Loucy (cell line): ENCODE measurements at regions not wholly inside any gene's neighbourhood (a gene's known extent, or its start where the extent isn't known, plus 50 kb on each side); places are given as distances from the start of the nearest gene placed in this dataset.

Source experiments
- H2AFZ ChIP-seq: fragments of 200-600 bp; sonication (generic); 2 replicates; pipeline ENCODE4 v1.6.0; 2016; ENCODE audit warnings: antibody characterized with exemption, mild to moderate bottlenecking, low read length, moderate library complexity
- H3F3A ChIP-seq: fragments of 200-600 bp; 2 replicates; pipeline ENCODE4 v1.6.0; 2016; ENCODE audit warnings: antibody characterized with exemption, low read depth, mild to moderate bottlenecking
- H3K27me3 ChIP-seq: fragments of 200-600 bp; sonication (generic); 2 replicates; pipeline ENCODE4 v1.6.1; 2014; ENCODE audit warnings: low read length, mild to moderate bottlenecking; ENCODE audit not compliant: insufficient read depth, poor library complexity, severe bottlenecking
- H3K36me3 ChIP-seq: fragments of 200-600 bp; sonication (generic); 2 replicates; pipeline ENCODE4 v1.6.1; 2016; ENCODE audit warnings: low read length; ENCODE audit not compliant: insufficient read depth
- H3K4me1 ChIP-seq: fragments of 200-600 bp; sonication (generic); 2 replicates; pipeline ENCODE4 v1.5.1; 2014; ENCODE audit warnings: low read length, mild to moderate bottlenecking; ENCODE audit not compliant: insufficient read depth, poor library complexity, severe bottlenecking
- H3K4me2 ChIP-seq: fragments of 200-600 bp; sonication (generic); 2 replicates; pipeline ENCODE4 v1.6.0; 2014; ENCODE audit warnings: antibody characterized with exemption, low read length, low read depth, mild to moderate bottlenecking; ENCODE audit not compliant: poor library complexity, severe bottlenecking
- H3K4me3 ChIP-seq: fragments of 200-600 bp; sonication (generic); 2 replicates; pipeline ENCODE4 v1.5.1; 2014; ENCODE audit warnings: low read length, mild to moderate bottlenecking, mixed read lengths; ENCODE audit not compliant: poor library complexity, severe bottlenecking
- H3K79me2 ChIP-seq: fragments of 200-600 bp; sonication (generic); 2 replicates; pipeline ENCODE4 v1.6.1; 2014; ENCODE audit warnings: low read length; ENCODE audit not compliant: insufficient read depth
- H3K9ac ChIP-seq: fragments of 200-600 bp; sonication (generic); 2 replicates; pipeline ENCODE4 v1.6.0; 2014; ENCODE audit warnings: mild to moderate bottlenecking, low read depth, low read length, moderate library complexity; ENCODE audit not compliant: poor library complexity, severe bottlenecking
- H3K9me2 ChIP-seq: fragments of 200-600 bp; sonication (generic); replicated peaks from 2 replicates; pipeline ENCODE4 v1.6.1; 2016; ENCODE audit warnings: low read depth, low read length, mixed read lengths
- H3K9me3 ChIP-seq: fragments of 200-600 bp; sonication (generic); 2 replicates; pipeline ENCODE4 v1.6.1; 2014; ENCODE audit warnings: mild to moderate bottlenecking, antibody characterized with exemption, low read length, low read depth; ENCODE audit not compliant: insufficient read depth
- H4K20me1 ChIP-seq: fragments of 200-600 bp; sonication (generic); 2 replicates; pipeline ENCODE4 v1.6.0; 2014; ENCODE audit warnings: antibody characterized with exemption, low read length, mild to moderate bottlenecking; ENCODE audit not compliant: insufficient read depth, poor library complexity, severe bottlenecking
- EZH2phosphoT487 ChIP-seq: fragments of 200-600 bp; IDR thresholded peaks from 2 replicates; pipeline ENCODE4 v1.6.1; 2018; ENCODE audit warnings: antibody characterized with exemption, mild to moderate bottlenecking, moderate library complexity, borderline replicate concordance
- TF ChIP-seq, protein P1 (sequence below): fragments of 200-600 bp; sonication (generic); conservative IDR thresholded peaks from 2 replicates; pipeline ENCODE4 v1.5.1; 2014; ENCODE audit warnings: mild to moderate bottlenecking, antibody characterized with exemption, low read length

DNA sequence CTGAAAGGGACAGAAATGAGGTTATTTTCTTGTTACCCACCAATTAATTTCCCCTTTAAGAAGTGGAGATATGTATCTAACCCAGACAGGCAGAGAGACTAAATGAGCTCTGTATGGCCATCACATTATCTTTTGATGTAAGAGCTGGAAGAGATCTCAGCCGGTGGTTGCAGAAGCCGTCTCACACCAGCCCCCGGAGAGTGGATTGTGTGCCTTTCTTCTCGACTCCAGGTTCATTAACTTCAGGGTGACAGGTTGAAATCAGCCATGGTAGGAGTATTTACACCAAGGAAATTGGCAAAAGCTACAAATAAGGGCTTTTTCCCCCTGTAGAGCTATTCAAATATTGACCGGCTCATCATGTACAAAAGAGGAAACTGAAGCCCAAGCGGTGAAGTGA lies 580.3 kb upstream of the CADM1 start:
- Histone ChIP-seq H3K4me1 (no peaks in the 10 kb centered on the region), H4K20me1 (no peaks in the 10 kb centered on the region), H3K79me2 (no peaks in the 10 kb centered on the region)

DNA sequence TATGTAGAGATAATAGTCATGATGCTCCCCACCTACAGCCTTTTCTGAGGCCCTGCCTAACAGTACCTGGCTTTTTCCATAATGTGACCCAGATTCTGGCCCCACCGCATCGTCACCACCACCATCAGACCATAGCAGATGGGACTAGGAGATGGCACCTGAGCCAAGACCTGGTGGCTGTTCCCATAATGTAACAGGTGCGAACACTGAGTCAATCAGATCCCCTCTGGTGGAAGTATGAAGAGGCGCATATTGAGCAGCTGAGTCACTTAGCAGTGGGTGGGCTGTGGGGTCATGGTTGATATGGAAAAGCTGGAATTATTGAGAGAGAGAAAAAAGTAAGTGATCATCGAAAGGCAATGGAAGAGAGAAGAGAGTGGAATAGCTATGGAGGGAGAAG lies 578.0 kb upstream of the CADM1 start:
- no peaks in the 10 kb centered on the region; the same call in 1 of the 2 replicates for H3K9me3 ChIP-seq
- no peak overlapping the region for H3K9ac ChIP-seq
- TF ChIP-seq EZH2phosphoT487: no peak
- TF ChIP-seq, protein P1, sequence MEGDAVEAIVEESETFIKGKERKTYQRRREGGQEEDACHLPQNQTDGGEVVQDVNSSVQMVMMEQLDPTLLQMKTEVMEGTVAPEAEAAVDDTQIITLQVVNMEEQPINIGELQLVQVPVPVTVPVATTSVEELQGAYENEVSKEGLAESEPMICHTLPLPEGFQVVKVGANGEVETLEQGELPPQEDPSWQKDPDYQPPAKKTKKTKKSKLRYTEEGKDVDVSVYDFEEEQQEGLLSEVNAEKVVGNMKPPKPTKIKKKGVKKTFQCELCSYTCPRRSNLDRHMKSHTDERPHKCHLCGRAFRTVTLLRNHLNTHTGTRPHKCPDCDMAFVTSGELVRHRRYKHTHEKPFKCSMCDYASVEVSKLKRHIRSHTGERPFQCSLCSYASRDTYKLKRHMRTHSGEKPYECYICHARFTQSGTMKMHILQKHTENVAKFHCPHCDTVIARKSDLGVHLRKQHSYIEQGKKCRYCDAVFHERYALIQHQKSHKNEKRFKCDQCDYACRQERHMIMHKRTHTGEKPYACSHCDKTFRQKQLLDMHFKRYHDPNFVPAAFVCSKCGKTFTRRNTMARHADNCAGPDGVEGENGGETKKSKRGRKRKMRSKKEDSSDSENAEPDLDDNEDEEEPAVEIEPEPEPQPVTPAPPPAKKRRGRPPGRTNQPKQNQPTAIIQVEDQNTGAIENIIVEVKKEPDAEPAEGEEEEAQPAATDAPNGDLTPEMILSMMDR: no peak
- no peaks in the 10 kb centered on the region for H3K9me2 ChIP-seq
- no peak overlapping the region for H3K4me3 ChIP-seq
- H3K79me2 ChIP-seq: no peaks in the 10 kb centered on the region
- H3K4me2 ChIP-seq: no peak overlapping the region
- no peaks in the 10 kb centered on the region for H3K4me1 ChIP-seq
- H3K36me3 ChIP-seq: no peaks in the 10 kb centered on the region
- H4K20me1 ChIP-seq: no peaks in the 10 kb centered on the region
- H3F3A ChIP-seq: no peaks in the 10 kb centered on the region
- H3K27me3 ChIP-seq: no peaks in the 10 kb centered on the region
- H2AFZ ChIP-seq: no peak overlapping the region

More for the DNA sequence above, 580.3 kb upstream of the CADM1 start:
- Histone ChIP-seq H3K9me3 (no peaks in the 10 kb centered on the region; the same call in 1 of the 2 replicates), H3K27me3 (no peaks in the 10 kb centered on the region), H3K9me2 (no peaks in the 10 kb centered on the region), H3K4me3 (no peak overlapping the region), H3F3A (no peaks in the 10 kb centered on the region), H3K4me2 (no peak overlapping the region), H3K9ac (no peak overlapping the region), H3K36me3 (no peaks in the 10 kb centered on the region), H2AFZ (no peak overlapping the region)
- TF ChIP-seq, protein P1: no peak
- no peak for TF ChIP-seq EZH2phosphoT487

DNA sequence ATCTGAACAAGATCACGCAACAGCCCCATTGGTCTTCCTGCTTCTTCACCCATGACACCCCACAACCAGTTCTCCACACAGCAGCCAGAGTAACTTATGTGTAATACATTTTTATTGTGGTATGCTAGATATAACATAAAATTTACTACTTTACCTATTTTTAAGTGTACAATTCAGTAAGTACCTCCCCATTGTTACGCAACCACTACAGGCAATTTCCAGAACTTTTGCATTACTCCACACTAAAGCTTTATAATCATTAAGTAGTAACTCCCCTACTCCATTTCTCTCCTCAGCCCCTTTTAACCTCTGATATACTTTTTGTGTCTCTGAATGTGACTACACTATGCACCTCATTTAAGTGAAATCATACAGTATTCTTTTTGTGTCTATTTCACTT lies 575.4 kb upstream of the CADM1 start:
- H3K9ac ChIP-seq: no peak overlapping the region
- H3K4me1 ChIP-seq: no peaks in the 10 kb centered on the region
- H3K4me3 ChIP-seq: no peak overlapping the region
- no peaks in the 10 kb centered on the region for H4K20me1 ChIP-seq
- H3K79me2 ChIP-seq: no peaks in the 10 kb centered on the region
- H2AFZ ChIP-seq: no peak overlapping the region
- no peaks in the 10 kb centered on the region for H3K36me3 ChIP-seq
- no peaks in the 10 kb centered on the region for H3K9me2 ChIP-seq
- H3K27me3 ChIP-seq: no peaks in the 10 kb centered on the region
- H3K4me2 ChIP-seq: no peak overlapping the region
- H3F3A ChIP-seq: no peaks in the 10 kb centered on the region
- H3K9me3 ChIP-seq: no peaks in the 10 kb centered on the region; the same call in 1 of the 2 replicates
- TF ChIP-seq, protein P1: no peak
- no peak for TF ChIP-seq EZH2phosphoT487
